Gastrocnemius medialis (tissue), 4 donors: ENCODE measurements at regions not wholly inside any gene's neighbourhood (a gene's known extent, or its start where the extent isn't known, plus 50 kb on each side); places are given as distances from the start of the nearest gene placed in this dataset.

Experiments
- ATAC-seq, 2 donors: fragments of 150-250 bp; one replicate each; pipeline ENCODE4 v1.9.1; 2016
- DNase-seq, 2 donors: peaks; one replicate each; pipeline ENCODE4 v3.0.0-alpha.2; 2019
- H3K27ac ChIP-seq, 4 donors: fragments of 200-600 bp; sonication (generic); 1 replicate in 1 of 4; 2 replicates in 3 of 4; pipeline ENCODE4 v1.5.1; 2016 to 2018; ENCODE audit warnings: mild to moderate bottlenecking in 2 of 4, moderate library complexity in 1 of 4
- H3K27me3 ChIP-seq, 3 donors: fragments of 200-600 bp; sonication (generic) in 2 of 3; 1 replicate in 1 of 3; 2 replicates in 2 of 3; pipeline versions ENCODE4 v1.5.1 to v1.6.0; 2016 to 2019; ENCODE audit warnings: mild to moderate bottlenecking in 1 of 3, moderate library complexity in 1 of 3
- H3K36me3 ChIP-seq, 2 donors: fragments of 200-600 bp; sonication (generic) in 1 of 2; one replicate each; pipeline ENCODE4 v1.5.1; 2017 to 2018
- H3K4me1 ChIP-seq, 2 donors: fragments of 200-600 bp; sonication (generic) in 1 of 2; one replicate each; pipeline ENCODE4 v1.5.1; 2016 to 2017; ENCODE audit warnings: mild to moderate bottlenecking in 2 of 2
- H3K4me3 ChIP-seq, 4 donors: fragments of 200-600 bp; sonication (generic) in 3 of 4; 1 replicate in 1 of 4; 2 replicates in 3 of 4; pipeline ENCODE4 v1.5.1; 2016 to 2019; ENCODE audit warnings: mild to moderate bottlenecking in 2 of 4
- H3K9me3 ChIP-seq, 3 donors: fragments of 200-600 bp; sonication (generic) in 2 of 3; 1 replicate in 1 of 3; 2 replicates in 2 of 3; pipeline ENCODE4 v1.5.1; 2016 to 2019
- CTCF ChIP-seq, 5 experiments: fragments of 450-650 bp in 3 of 5; fragments of 200-600 bp in 2 of 5; sonication (generic) in 2 of 5; IDR thresholded peaks in 4 of 5; conservative IDR thresholded peaks in 1 of 5; 1 replicate in 4 of 5; 2 replicates in 1 of 5; pipeline ENCODE4 v1.5.1; 2016 to 2019; ENCODE audit warnings: antibody characterized with exemption in 5 of 5, mild to moderate bottlenecking in 3 of 5, moderate library complexity in 3 of 5
- POLR2A ChIP-seq, 2 donors: fragments of 450-650 bp; IDR thresholded peaks; one replicate each; pipeline ENCODE4 v1.6.1; 2017; ENCODE audit warnings: antibody characterized with exemption in 2 of 2, mild to moderate bottlenecking in 2 of 2, moderate library complexity in 2 of 2
- in situ Hi-C, 4 donors: fragments of 200-750 bp; cut with MboI; loops; one replicate each; pipeline versions ENCODE4 v1.15.0 to v1.8.0; 2017; ENCODE audit warnings: low sequenced_read_pairs in 4 of 4
- intact Hi-C: fragments of 100-400 bp; cut with DNase I; formaldehyde crosslinking; loops from one replicate; pipeline ENCODE4 v1.15.1; 2023; ENCODE audit warnings: low total_unique reads

GRCh38 chr3:65101450-65101849 is 413.6 kb upstream of the ADAMTS9 start:
- TF ChIP-seq CTCF (IDR thresholded peaks at IDR 0.05 in 4 of 5, conservative IDR thresholded peaks at IDR 0.05 in 1 of 5) (no peak), POLR2A (IDR thresholded peaks at IDR 0.05) (no peak)

GRCh38 chr3:65098400-65098799 is 410.6 kb upstream of the ADAMTS9 start:
- intact Hi-C loops = no loop called here
- DNase-seq (no peak), ATAC-seq (no peak)
- TF ChIP-seq POLR2A (IDR thresholded peaks at IDR 0.05) (no peak), CTCF (IDR thresholded peaks at IDR 0.05 in 4 of 5, conservative IDR thresholded peaks at IDR 0.05 in 1 of 5) (no peak)
- H3K9me3 ChIP-seq = no peaks in the 10 kb centered on the region
- in situ Hi-C loops = no loop called here
- H3K36me3 ChIP-seq = no peaks in the 10 kb centered on the region
- H3K27me3 ChIP-seq = no peaks in the 10 kb centered on the region
- H3K4me3 ChIP-seq = no peak overlapping the region
- H3K27ac ChIP-seq = no peak overlapping the region
- H3K4me1 ChIP-seq = no peaks in the 10 kb centered on the region

More at GRCh38 chr3:65101450-65101849, 413.6 kb upstream of the ADAMTS9 start:
- Histone ChIP-seq H3K36me3 (no peaks in the 10 kb centered on the region), H3K27me3 (no peaks in the 10 kb centered on the region), H3K9me3 (no peaks in the 10 kb centered on the region), H3K4me3 (no peak overlapping the region), H3K27ac (no peak overlapping the region), H3K4me1 (no peaks in the 10 kb centered on the region)
- DNase-seq (no peak), ATAC-seq (no peak)
- intact Hi-C loops = no loop called here
- in situ Hi-C loops = no loop called here

GRCh38 chr3:65096110-65096745 is 408.4 kb upstream of the ADAMTS9 start:
- intact Hi-C loops (no loop called here), in situ Hi-C loops (no loop called here)
- Histone ChIP-seq H3K4me1 (no peaks in the 10 kb centered on the region), H3K9me3 (no peaks in the 10 kb centered on the region), H3K4me3 (no peak overlapping the region), H3K27ac (no peak overlapping the region), H3K27me3 (no peaks in the 10 kb centered on the region), H3K36me3 (no peaks in the 10 kb centered on the region)
- ATAC-seq = no peak
- no peak for TF ChIP-seq CTCF (IDR thresholded peaks at IDR 0.05 in 4 of 5, conservative IDR thresholded peaks at IDR 0.05 in 1 of 5)
- TF ChIP-seq POLR2A (IDR thresholded peaks at IDR 0.05) = no peak
- no peak for DNase-seq

GRCh38 chr3:65094723-65095122 is 406.9 kb upstream of the ADAMTS9 start:
- no peaks in the 10 kb centered on the region for H3K27me3 ChIP-seq
- H3K9me3 ChIP-seq = no peaks in the 10 kb centered on the region
- no peaks in the 10 kb centered on the region for H3K4me1 ChIP-seq
- H3K4me3 ChIP-seq = no peak overlapping the region
- intact Hi-C loops = no loop called here
- DNase-seq (no peak), ATAC-seq (no peak)
- TF ChIP-seq POLR2A (IDR thresholded peaks at IDR 0.05) (no peak), CTCF (IDR thresholded peaks at IDR 0.05 in 4 of 5, conservative IDR thresholded peaks at IDR 0.05 in 1 of 5) (no peak)
- in situ Hi-C loops = no loop called here
- H3K36me3 ChIP-seq = no peaks in the 10 kb centered on the region
- no peak overlapping the region for H3K27ac ChIP-seq

GRCh38 chr3:65093641-65094040 is 405.8 kb upstream of the ADAMTS9 start:
- in situ Hi-C loops = no loop called here
- ATAC-seq (no peak), DNase-seq (no peak)
- H3K4me1 ChIP-seq = no peaks in the 10 kb centered on the region
- intact Hi-C loops = no loop called here
- no peaks in the 10 kb centered on the region for H3K9me3 ChIP-seq
- no peaks in the 10 kb centered on the region for H3K27me3 ChIP-seq
- H3K27ac ChIP-seq = no peak overlapping the region
- no peaks in the 10 kb centered on the region for H3K36me3 ChIP-seq
- TF ChIP-seq POLR2A (IDR thresholded peaks at IDR 0.05) (no peak), CTCF (IDR thresholded peaks at IDR 0.05 in 4 of 5, conservative IDR thresholded peaks at IDR 0.05 in 1 of 5) (no peak)
- H3K4me3 ChIP-seq = no peak overlapping the region
